NCI-H510A treated with DMSO at 0.1 percent for 48 hours (cell line): ENCODE measurements at regions not wholly inside any gene's neighbourhood (a gene's known extent, or its start where the extent isn't known, plus 50 kb on each side); places are given as distances from the start of the nearest gene placed in this dataset.
A peak's percentile ranks its signal among the peaks of the same experiment; 100 is the strongest.
"Not testable (repeated sequence)": the region's sequence is repeated elsewhere in the genome, so short reads cannot be mapped to it uniquely, and the experiment has no call there.

Experiments used
- DNase-seq: peaks from one replicate; lab custom pipeline; 2025; lab: John Stamatoyannopoulos, UW

- no peak for DNase-seq
Observed at GRCh38 chr11:69887330-69887729, 68.1 kb upstream of the FGF3 start.

- DNase-seq = no peak
Observed at GRCh38 chr11:69887841-69888427, 68.7 kb upstream of the FGF3 start.

GRCh38 chr11:69888483-69889181, 69.4 kb upstream of the FGF3 start:
- peak; percentile 9 for DNase-seq

- DNase-seq = no peak
Observed at GRCh38 chr11:69889400-69890318, 70.4 kb upstream of the FGF3 start.

- DNase-seq = no peak
Observed at GRCh38 chr11:69890476-69890875, 71.3 kb upstream of the FGF3 start.

GRCh38 chr11:69891421-69892236, 72.4 kb upstream of the FGF3 start:
- DNase-seq = no peak

- no peak for DNase-seq
Observed at GRCh38 chr11:69892237-69892985, 73.2 kb upstream of the FGF3 start.

GRCh38 chr11:69892986-69893555, 73.9 kb upstream of the FGF3 start:
- DNase-seq = no peak

GRCh38 chr11:69893631-69894030, 74.4 kb upstream of the FGF3 start:
- DNase-seq = no peak

GRCh38 chr11:69894181-69894611, 75.0 kb upstream of the FGF3 start:
- no peak for DNase-seq

GRCh38 chr11:69894648-69895047, 75.4 kb upstream of the FGF3 start:
- no peak for DNase-seq

- DNase-seq = no peak
Observed at GRCh38 chr11:69896250-69896649, 77.0 kb upstream of the FGF3 start.

GRCh38 chr11:69898123-69898522, 78.9 kb upstream of the FGF3 start:
- no peak for DNase-seq

GRCh38 chr11:69899957-69900821, 81.0 kb upstream of the FGF3 start:
- DNase-seq = no peak

GRCh38 chr11:69900822-69901302, 81.6 kb upstream of the FGF3 start:
- not testable (repeated sequence) for DNase-seq

- no peak for DNase-seq
Observed at GRCh38 chr11:69902337-69902736, 83.1 kb upstream of the FGF3 start.

- no peak for DNase-seq
Observed at GRCh38 chr11:69903211-69903610, 84.0 kb upstream of the FGF3 start.

GRCh38 chr11:69904161-69904973, 85.2 kb upstream of the FGF3 start:
- no peak for DNase-seq
